Nucleus accumbens (tissue), 56 donors: ENCODE measurements at regions not wholly inside any gene's neighbourhood (a gene's known extent, or its start where the extent isn't known, plus 50 kb on each side); places are given as distances from the start of the nearest gene placed in this dataset.

ENCODE experiments used
- DNase-seq, 56 donors: peaks; one replicate each; lab custom pipeline; 2025; lab: John Stamatoyannopoulos, UW

- DNase-seq = no peak
Measured at GRCh38 chr1:222994511-222995235, 148.4 kb downstream of the TLR5 start.

GRCh38 chr1:222995236-222995580, 147.8 kb downstream of the TLR5 start:
- DNase-seq = no peak

- DNase-seq = no peak
Measured at GRCh38 chr1:222995620-222996309, 147.3 kb downstream of the TLR5 start.

GRCh38 chr1:222996310-222996975, 146.6 kb downstream of the TLR5 start:
- DNase-seq = no peak

- no peak for DNase-seq
Measured at GRCh38 chr1:223000632-223001031, 142.4 kb downstream of the TLR5 start.

- DNase-seq = no peak
Measured at GRCh38 chr1:223001653-223002634, 141.1 kb downstream of the TLR5 start.

- DNase-seq = no peak
Measured at GRCh38 chr1:223003549-223003948, 139.5 kb downstream of the TLR5 start.

GRCh38 chr1:223006371-223006770, 136.7 kb downstream of the TLR5 start:
- DNase-seq = no peak

- no peak for DNase-seq
Measured at GRCh38 chr1:223006917-223007648, 136.0 kb downstream of the TLR5 start.

- no peak for DNase-seq
Measured at GRCh38 chr1:223007935-223008334, 135.1 kb downstream of the TLR5 start.

GRCh38 chr1:223008808-223009207, 134.2 kb downstream of the TLR5 start:
- DNase-seq = no peak

GRCh38 chr1:223009406-223009805, 133.6 kb downstream of the TLR5 start:
- DNase-seq = no peak

GRCh38 chr1:223010582-223011504, 132.2 kb downstream of the TLR5 start:
- no peak for DNase-seq

- DNase-seq = no peak
Measured at GRCh38 chr1:223011505-223011856, 131.6 kb downstream of the TLR5 start.

GRCh38 chr1:223012176-223012788, 130.8 kb downstream of the TLR5 start:
- DNase-seq = no peak

- no peak for DNase-seq
Measured at GRCh38 chr1:223012938-223013337, 130.1 kb downstream of the TLR5 start.

GRCh38 chr1:223014142-223014873, 128.7 kb downstream of the TLR5 start:
- DNase-seq = no peak

GRCh38 chr1:223016381-223016780, 126.7 kb downstream of the TLR5 start:
- DNase-seq = no peak
